Mesodermal cell (in vitro differentiated cells): ENCODE measurements at regions not wholly inside any gene's neighbourhood (a gene's known extent, or its start where the extent isn't known, plus 50 kb on each side); places are given as distances from the start of the nearest gene placed in this dataset.

Experiments
- H3K27ac ChIP-seq: 2 replicates; pipeline ENCODE4 v1.7.0; 2013; ENCODE audit warnings: mild to moderate bottlenecking, low read depth, low read length, moderate library complexity; ENCODE audit not compliant: severe bottlenecking
- H3K36me3 ChIP-seq: 2 replicates; pipeline ENCODE4 v1.7.1; 2013; ENCODE audit warnings: mild to moderate bottlenecking, low read length, moderate library complexity; ENCODE audit not compliant: control insufficient read depth, insufficient read depth
- H3K4me1 ChIP-seq: one replicate; pipeline ENCODE4 v1.7.1; 2013; ENCODE audit warnings: mild to moderate bottlenecking, low read length; ENCODE audit not compliant: insufficient read depth, control insufficient read depth, poor library complexity, severe bottlenecking
- H3K4me3 ChIP-seq: 2 replicates; pipeline ENCODE4 v1.7.0; 2013; ENCODE audit warnings: low read length, control low read depth, mild to moderate bottlenecking; ENCODE audit not compliant: insufficient read depth, poor library complexity, severe bottlenecking; ENCODE audit errors: extremely low read depth
- H3K9me3 ChIP-seq: 2 replicates; pipeline ENCODE4 v1.7.1; 2013; ENCODE audit warnings: mild to moderate bottlenecking, low read length, moderate library complexity; ENCODE audit not compliant: control insufficient read depth
- WGBS, 2 experiments: methylation state at CpG; one replicate each; pipeline ENCODE4 v1.1.5; 2013; ENCODE audit warnings: missing lambda C conversion rate in 2 of 2; ENCODE audit not compliant: insufficient coverage in 2 of 2; 5-methylcytosine and 5-hydroxymethylcytosine counted together

DNA sequence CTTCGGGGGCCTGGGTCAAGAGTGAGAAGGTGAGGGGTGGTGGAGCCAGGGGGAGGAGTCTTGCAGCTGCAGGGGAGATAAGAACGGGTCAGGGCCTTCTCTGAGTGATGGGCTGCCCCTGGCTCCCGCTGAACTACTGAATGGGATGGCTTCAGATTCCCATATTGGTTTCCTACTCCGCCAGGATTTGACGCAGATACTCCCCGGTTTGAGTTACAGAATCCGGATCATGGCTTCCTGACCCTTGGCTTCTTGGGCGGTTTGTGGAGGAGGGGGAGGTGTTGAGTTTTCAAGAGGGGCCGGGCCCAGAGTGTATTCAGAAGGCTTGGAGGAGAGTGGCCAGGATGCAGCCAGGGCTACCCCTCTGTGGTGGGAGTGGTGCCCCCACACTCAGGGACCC is 119.9 kb upstream of the ATP2B2 start:
- H3K9me3 ChIP-seq, result no peaks in the 10 kb centered on the region
- no peaks in the 10 kb centered on the region for H3K4me1 ChIP-seq
- H3K4me3 ChIP-seq, result no peak overlapping the region
- no peaks in the 10 kb centered on the region for H3K36me3 ChIP-seq
- WGBS, 2 experiments, result 66 to 80% methylated on average over 8 to 9 of the region's 9 CpGs
- no peak overlapping the region for H3K27ac ChIP-seq

DNA sequence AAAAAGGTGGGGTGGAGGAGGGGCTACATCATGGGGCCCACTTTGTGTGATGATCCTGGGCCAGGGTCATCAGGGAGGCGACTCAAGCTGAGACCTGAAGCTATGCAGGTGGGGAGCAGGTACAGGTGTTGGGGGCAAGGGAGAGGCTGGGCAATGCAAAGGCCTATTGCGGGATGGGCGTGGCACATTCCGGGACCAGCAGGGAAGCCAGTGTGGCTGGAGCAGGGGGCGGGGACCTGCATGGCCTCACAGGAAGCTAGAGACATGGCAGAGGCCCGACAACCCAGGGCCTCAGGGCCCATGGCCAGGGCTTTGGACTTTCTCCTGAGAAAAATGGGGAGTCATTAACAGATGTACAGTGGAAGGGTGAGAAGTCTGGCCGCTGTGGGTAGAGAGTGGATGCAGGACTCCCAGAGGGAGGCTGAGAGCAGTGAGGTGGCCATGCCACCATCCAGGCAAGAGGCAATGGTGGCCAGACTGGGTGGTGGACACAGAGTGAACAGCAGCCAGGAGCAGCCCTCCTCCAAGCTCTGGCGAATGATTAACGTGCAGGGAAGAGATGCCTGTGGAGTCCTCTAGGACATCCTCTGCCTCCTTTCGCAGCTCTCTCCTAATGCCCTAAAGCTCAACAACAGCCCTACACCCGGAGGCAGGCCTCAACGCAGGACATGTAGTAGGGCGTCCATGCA is 122.6 kb upstream of the ATP2B2 start:
- H3K9me3 ChIP-seq, result no peaks in the 10 kb centered on the region
- WGBS, 2 experiments, result 71 to 73% methylated on average over 12 to 13 of the region's 13 CpGs
- H3K27ac ChIP-seq, result no peak overlapping the region
- H3K36me3 ChIP-seq, result no peaks in the 10 kb centered on the region
- H3K4me1 ChIP-seq, result no peaks in the 10 kb centered on the region
- no peak overlapping the region for H3K4me3 ChIP-seq

DNA sequence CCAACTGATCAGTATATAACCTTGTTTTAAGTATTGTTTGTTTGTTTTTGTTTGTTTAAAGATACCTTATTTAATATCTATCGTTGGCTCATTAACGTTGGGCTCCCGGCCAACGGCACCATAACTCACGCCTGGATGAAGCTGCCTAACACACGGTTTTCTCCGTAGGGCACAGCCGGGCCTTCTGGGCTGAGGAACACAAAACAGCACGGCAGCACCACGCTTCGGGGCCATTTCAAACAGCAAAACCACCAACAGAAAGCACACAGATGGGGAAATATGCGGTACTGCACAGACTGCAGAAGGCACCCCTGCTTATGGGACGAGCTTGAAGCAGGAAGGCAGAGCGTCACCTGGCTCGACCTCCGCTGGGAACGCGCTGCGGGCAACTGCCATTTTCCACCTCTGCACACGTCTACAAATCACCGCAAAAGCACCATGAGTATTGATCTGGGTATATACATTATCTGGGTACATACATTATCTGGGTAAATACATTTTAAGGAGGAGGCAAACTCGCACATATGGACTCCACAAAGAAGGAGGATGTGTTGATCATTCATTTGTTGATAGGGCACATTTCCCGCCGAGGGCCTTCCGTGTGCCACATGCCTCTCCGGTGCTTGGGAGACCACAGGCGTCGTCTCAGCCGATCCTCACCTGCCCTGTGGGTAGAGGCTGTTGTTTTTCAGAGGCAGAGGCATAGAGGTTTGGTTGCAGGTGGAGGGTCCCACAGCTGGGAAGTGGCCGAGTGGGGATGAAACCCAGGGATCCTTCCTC is 123.7 kb upstream of the ATP2B2 start:
- H3K4me1 ChIP-seq, result no peaks in the 10 kb centered on the region
- H3K36me3 ChIP-seq, result no peaks in the 10 kb centered on the region
- H3K27ac ChIP-seq, result no peak overlapping the region
- WGBS, 2 experiments, result 88 to 92% methylated on average over 20 to 24 of the region's 30 CpGs
- no peak overlapping the region for H3K4me3 ChIP-seq
- H3K9me3 ChIP-seq, result no peaks in the 10 kb centered on the region

DNA sequence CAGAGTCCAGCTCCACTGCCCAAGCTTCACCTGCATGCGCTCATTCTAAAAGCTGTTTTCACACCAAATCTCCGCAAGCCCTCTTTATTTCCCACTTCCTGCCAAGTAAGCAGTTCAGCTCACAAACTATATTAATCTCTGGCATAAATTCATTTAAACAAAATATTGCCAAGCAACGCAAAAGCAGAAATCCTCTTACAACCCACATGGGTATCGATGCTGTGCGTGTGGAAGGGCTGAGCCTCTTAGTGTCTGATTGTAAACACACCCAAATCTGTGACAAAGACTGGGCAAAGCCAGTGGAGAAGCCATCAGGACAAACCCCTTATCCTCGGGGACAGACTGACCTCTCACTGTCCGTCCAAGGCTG is 124.3 kb upstream of the ATP2B2 start:
- Histone ChIP-seq H3K27ac (no peak overlapping the region), H3K4me1 (no peaks in the 10 kb centered on the region), H3K4me3 (no peak overlapping the region), H3K36me3 (no peaks in the 10 kb centered on the region), H3K9me3 (no peaks in the 10 kb centered on the region)
- 91 to 94% methylated on average over 6 to 7 of the region's 7 CpGs for WGBS, 2 experiments

- Histone ChIP-seq H3K36me3 (no peaks in the 10 kb centered on the region), H3K27ac (no peak overlapping the region), H3K4me3 (no peak overlapping the region), H3K4me1 (no peaks in the 10 kb centered on the region), H3K9me3 (no peaks in the 10 kb centered on the region)
- WGBS, 2 experiments, result 100% methylated on average over 1 of the region's 1 CpG; no CpG with 5 or more reads in 1 of the 2 experiments
Measured at GRCh38 chr3:10631224-10631623, 125.8 kb upstream of the ATP2B2 start.

- Histone ChIP-seq H3K27ac (no peak overlapping the region), H3K4me3 (no peak overlapping the region), H3K36me3 (no peaks in the 10 kb centered on the region), H3K4me1 (no peaks in the 10 kb centered on the region), H3K9me3 (no peaks in the 10 kb centered on the region)
- WGBS, 2 experiments, result 90 to 95% methylated on average over 6 of the region's 6 CpGs
Measured at GRCh38 chr3:10632125-10632524, 126.7 kb upstream of the ATP2B2 start.

GRCh38 chr3:10632741-10633140 is 127.4 kb upstream of the ATP2B2 start:
- no peaks in the 10 kb centered on the region for H3K4me1 ChIP-seq
- no peak overlapping the region for H3K4me3 ChIP-seq
- no peak overlapping the region for H3K27ac ChIP-seq
- no peaks in the 10 kb centered on the region for H3K9me3 ChIP-seq
- H3K36me3 ChIP-seq, result no peaks in the 10 kb centered on the region
- WGBS, 2 experiments, result 86 to 92% methylated on average over 3 of the region's 3 CpGs

DNA sequence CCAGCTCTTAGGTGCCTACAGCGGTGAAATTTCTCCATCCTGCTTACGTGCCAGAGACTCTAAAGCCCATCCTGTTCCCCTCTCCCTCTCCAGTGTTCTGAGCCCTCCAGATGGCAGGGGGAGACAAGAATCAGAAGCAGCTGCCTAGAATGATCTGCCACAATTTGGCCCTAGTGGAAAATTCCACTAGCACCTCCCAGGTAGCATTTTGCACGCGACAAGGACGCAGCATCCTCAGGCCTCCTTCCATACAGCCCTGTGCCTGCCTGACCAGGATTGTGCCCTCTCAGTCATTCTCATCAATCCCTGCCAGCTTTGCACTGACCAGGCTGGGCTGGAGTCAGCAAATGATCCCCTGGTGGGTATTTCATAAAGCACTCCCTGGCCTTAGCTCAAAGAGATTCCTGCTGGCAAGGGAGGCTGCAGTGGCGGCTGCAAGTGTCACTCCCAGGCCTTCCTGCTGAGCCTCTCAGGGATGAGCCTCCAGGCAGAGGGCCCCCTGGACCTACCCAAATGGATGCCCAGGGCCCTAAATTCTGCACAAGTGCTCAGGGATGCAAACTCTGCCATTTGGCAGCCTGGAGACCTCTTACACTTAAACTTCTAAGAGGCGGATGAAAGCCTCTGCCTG is 130.2 kb upstream of the ATP2B2 start:
- H3K36me3 ChIP-seq, result no peaks in the 10 kb centered on the region
- WGBS, 2 experiments, result 83 to 84% methylated on average over 6 to 7 of the region's 7 CpGs
- H3K4me3 ChIP-seq, result no peak overlapping the region
- H3K9me3 ChIP-seq, result no peaks in the 10 kb centered on the region
- H3K4me1 ChIP-seq, result no peaks in the 10 kb centered on the region
- H3K27ac ChIP-seq, result no peak overlapping the region

- H3K4me1 ChIP-seq, result no peaks in the 10 kb centered on the region
- no peaks in the 10 kb centered on the region for H3K9me3 ChIP-seq
- H3K36me3 ChIP-seq, result no peaks in the 10 kb centered on the region
- H3K4me3 ChIP-seq, result no peak overlapping the region
- H3K27ac ChIP-seq, result no peak overlapping the region
Measured at GRCh38 chr3:10637342-10637741, 132.0 kb upstream of the ATP2B2 start.

- Histone ChIP-seq H3K36me3 (no peaks in the 10 kb centered on the region), H3K27ac (no peak overlapping the region), H3K4me1 (no peaks in the 10 kb centered on the region), H3K9me3 (no peaks in the 10 kb centered on the region), H3K4me3 (no peak overlapping the region)
Measured at GRCh38 chr3:10638466-10638865, 133.1 kb upstream of the ATP2B2 start.

DNA sequence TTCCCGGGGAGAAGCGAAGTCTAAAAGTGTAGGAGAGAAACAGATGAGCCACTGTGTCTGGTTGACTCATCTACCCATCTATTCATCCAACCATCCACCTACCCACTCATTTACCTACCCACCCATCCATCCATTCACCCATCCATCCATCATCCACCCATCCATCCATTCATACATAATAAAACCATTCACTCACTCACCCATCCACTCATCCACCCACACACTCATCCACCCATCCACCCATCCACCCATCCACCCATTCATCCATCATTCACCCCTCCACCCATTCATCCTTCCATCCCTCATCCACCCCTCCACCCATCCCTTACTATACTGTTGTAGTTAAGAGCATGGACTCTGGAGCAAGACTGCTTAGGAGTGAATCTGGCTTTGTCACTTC is 136.4 kb upstream of the ATP2B2 start:
- H3K36me3 ChIP-seq, result no peaks in the 10 kb centered on the region
- no peaks in the 10 kb centered on the region for H3K4me1 ChIP-seq
- WGBS, 2 experiments, result no CpG with 5 or more reads among the region's 2 CpGs
- no peak overlapping the region for H3K4me3 ChIP-seq
- no peak overlapping the region for H3K27ac ChIP-seq
- H3K9me3 ChIP-seq, result no peaks in the 10 kb centered on the region
